HEK293 (cell line): ENCODE measurements at regions not wholly inside any gene's neighbourhood (a gene's known extent, or its start where the extent isn't known, plus 50 kb on each side); places are given as distances from the start of the nearest gene placed in this dataset.

ENCODE experiments used
- CTCF ChIA-PET: fragments of 350-600 bp; formaldehyde crosslinking; extraction: SDS; loops from one replicate; lab custom pipeline; 2021; ENCODE audit warnings: antibody characterized with exemption; lab: Yijun Ruan, JAX
- POLR2A ChIA-PET: fragments of 300-600 bp; formaldehyde crosslinking; extraction: SDS; loops from one replicate; lab custom pipeline; 2020; ENCODE audit warnings: antibody characterized with exemption, inconsistent platforms; lab: Yijun Ruan, JAX
- H3K27ac ChIP-seq: fragments of 200-500 bp; sonication (Bioruptor generic); 2 replicates; pipeline ENCODE4 v1.5.1; 2014; ENCODE audit warnings: low read depth, low read length, control low read depth, inconsistent platforms; ENCODE audit errors: extremely low read depth
- H3K36me3 ChIP-seq, 2 experiments: fragments of 200-500 bp in 1 of 2; sonication (Bioruptor generic) in 1 of 2; 1 replicate in 1 of 2; 2 replicates in 1 of 2; pipeline ENCODE4 v1.5.1; 2014 to 2017; ENCODE audit warnings: inconsistent platforms in 2 of 2, low read length in 2 of 2; ENCODE audit not compliant: control insufficient read depth in 2 of 2, insufficient read depth in 1 of 2
- H3K4me1 ChIP-seq: fragments of 200-500 bp; sonication (Bioruptor generic); 2 replicates; pipeline ENCODE4 v1.5.1; 2014; ENCODE audit warnings: mild to moderate bottlenecking, low read length, inconsistent platforms; ENCODE audit not compliant: control insufficient read depth, insufficient read depth
- H3K4me3 ChIP-seq: 2 replicates; pipeline ENCODE4 v1.5.1; 2011; ENCODE audit warnings: low read depth, mild to moderate bottlenecking, control low read depth, low read length, moderate library complexity
- H3K9me3 ChIP-seq: fragments of 200-500 bp; sonication (Bioruptor generic); 2 replicates; pipeline ENCODE4 v1.5.1; 2014; ENCODE audit warnings: low read depth, low read length, inconsistent platforms; ENCODE audit not compliant: control insufficient read depth, insufficient read depth
- EGR2 ChIP-seq: fragments of 450-650 bp; formaldehyde crosslinking; IDR thresholded peaks from 2 replicates; pipeline ENCODE4 v1.5.1; 2016; ENCODE audit warnings: low read depth, missing biosample characterization, missing genetic modification characterization
- MEIS1 ChIP-seq: sonication (generic); formaldehyde crosslinking; IDR thresholded peaks from 2 replicates; pipeline ENCODE4 v1.8.1; 2022; ENCODE audit warnings: missing genetic modification reagents, mild to moderate bottlenecking, borderline replicate concordance
- RBAK ChIP-seq: fragments of 450-650 bp; formaldehyde crosslinking; IDR thresholded peaks from 2 replicates; pipeline ENCODE4 v1.5.1; 2016; ENCODE audit warnings: missing biosample characterization, missing genetic modification characterization
- ZNF155 ChIP-seq: fragments of 450-650 bp; formaldehyde crosslinking; IDR thresholded peaks from 2 replicates; pipeline ENCODE4 v1.5.1; 2016; ENCODE audit warnings: missing biosample characterization, missing genetic modification characterization
- ZNF214 ChIP-seq: fragments of 450-650 bp; formaldehyde crosslinking; IDR thresholded peaks from 2 replicates; pipeline ENCODE4 v1.5.1; 2017; ENCODE audit warnings: missing biosample characterization, mild to moderate bottlenecking, missing genetic modification characterization, borderline replicate concordance
- ZNF350 ChIP-seq: fragments of 450-650 bp; formaldehyde crosslinking; IDR thresholded peaks from 2 replicates; pipeline ENCODE4 v1.5.0; 2017; ENCODE audit warnings: missing biosample characterization, mild to moderate bottlenecking, missing genetic modification characterization
- ZNF600 ChIP-seq: fragments of 450-650 bp; formaldehyde crosslinking; IDR thresholded peaks from 2 replicates; pipeline ENCODE4 v1.5.1; 2016; ENCODE audit warnings: missing biosample characterization, missing genetic modification characterization
- ZNF626 ChIP-seq: fragments of 450-650 bp; sonication (Bioruptor Pico); formaldehyde crosslinking; IDR thresholded peaks from 2 replicates; pipeline ENCODE4 v1.5.1; 2018; ENCODE audit warnings: missing biosample characterization, missing genetic modification characterization, inconsistent platforms
- ZNF707 ChIP-seq: fragments of 450-650 bp; formaldehyde crosslinking; IDR thresholded peaks from 2 replicates; pipeline ENCODE4 v1.5.1; 2016; ENCODE audit warnings: missing biosample characterization, missing genetic modification characterization
- ZNF747 ChIP-seq: fragments of 450-650 bp; formaldehyde crosslinking; IDR thresholded peaks from 2 replicates; pipeline ENCODE4 v1.5.1; 2016; ENCODE audit warnings: missing biosample characterization, missing genetic modification characterization
- ZNF843 ChIP-seq: fragments of 450-650 bp; formaldehyde crosslinking; IDR thresholded peaks from 2 replicates; pipeline ENCODE4 v1.5.1; 2016; ENCODE audit warnings: missing biosample characterization, missing genetic modification characterization
- TF ChIP-seq, protein P1 (sequence below): fragments of 450-650 bp; formaldehyde crosslinking; conservative IDR thresholded peaks from 2 replicates; pipeline ENCODE4 v1.5.1; 2016; ENCODE audit warnings: low read depth, missing biosample characterization, missing genetic modification characterization
- TF ChIP-seq, protein P2 (sequence below): fragments of 450-650 bp; formaldehyde crosslinking; IDR thresholded peaks from 2 replicates; pipeline ENCODE4 v1.5.1; 2016; ENCODE audit warnings: missing biosample characterization, missing genetic modification characterization
- TF ChIP-seq, protein P3 (sequence below): fragments of 450-650 bp; formaldehyde crosslinking; IDR thresholded peaks from 2 replicates; pipeline ENCODE4 v1.5.1; 2016; ENCODE audit warnings: missing biosample characterization, missing genetic modification characterization, borderline replicate concordance

DNA sequence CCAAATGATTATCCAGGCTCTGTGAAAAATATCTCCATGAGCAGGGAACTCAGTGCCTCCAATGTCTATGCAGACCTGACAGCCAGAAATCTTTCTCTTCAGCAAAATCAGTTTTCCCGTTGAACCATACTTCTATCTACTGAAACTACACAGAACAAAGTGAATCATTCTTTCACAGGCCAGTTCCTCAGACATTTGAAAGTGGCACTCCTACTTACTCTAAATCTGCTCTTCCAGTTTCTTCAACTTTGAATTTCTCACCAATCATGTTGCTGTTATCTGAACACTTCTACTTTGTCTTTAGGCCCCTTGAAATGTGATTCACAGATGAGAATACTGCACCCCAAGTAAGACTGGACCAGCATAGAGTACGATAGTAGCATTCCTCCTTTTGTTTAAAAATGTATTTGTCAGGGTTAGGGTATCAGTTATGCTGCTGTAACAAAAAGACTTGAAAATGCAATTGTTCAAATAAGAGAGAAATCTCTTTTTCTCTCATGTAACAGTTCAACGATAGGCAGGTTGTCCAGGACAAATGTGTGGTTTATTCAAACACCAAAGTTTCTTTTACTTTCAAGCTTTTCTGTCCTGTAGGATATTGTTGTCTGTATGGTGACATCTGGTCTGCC, 210.6 kb upstream of the KLF3 start (continued):
- TF ChIP-seq RBAK (tag by site-specific recombination) (no peak), ZNF350 (no peak)

DNA sequence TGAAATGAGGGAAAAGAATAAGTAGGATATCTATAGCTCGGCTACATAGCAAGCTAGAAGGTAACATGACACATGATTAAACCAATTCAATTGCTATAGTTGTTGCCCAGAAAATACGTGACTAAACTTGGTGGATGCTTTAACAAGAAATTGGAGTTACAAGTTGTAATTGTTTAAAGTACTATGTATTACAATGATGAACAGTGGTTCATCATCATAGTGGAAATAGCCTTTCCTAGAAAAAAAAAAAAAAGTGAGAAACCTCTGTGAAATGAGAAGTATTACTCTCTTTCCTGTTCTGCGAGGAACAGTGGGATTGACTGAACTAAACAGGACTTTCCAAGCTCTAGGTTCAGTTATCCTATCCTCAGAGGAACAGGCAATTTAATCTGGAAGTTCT, 209.7 kb upstream of the KLF3 start:
- TF ChIP-seq ZNF843 (tag by site-specific recombination) (no peak), ZNF626 (tag by site-specific recombination) (no peak), ZNF155 (tag by site-specific recombination) (no peak), ZNF214 (tag by site-specific recombination) (no peak)
- POLR2A ChIA-PET, result no interaction called here
- CTCF ChIA-PET, result no interaction called here
- H3K4me3 ChIP-seq, result no peak overlapping the region
- no peak overlapping the region for H3K27ac ChIP-seq
- no peaks in the 10 kb centered on the region for H3K9me3 ChIP-seq
- no peaks in the 10 kb centered on the region for H3K36me3 ChIP-seq
- no peaks in the 10 kb centered on the region for H3K4me1 ChIP-seq

DNA sequence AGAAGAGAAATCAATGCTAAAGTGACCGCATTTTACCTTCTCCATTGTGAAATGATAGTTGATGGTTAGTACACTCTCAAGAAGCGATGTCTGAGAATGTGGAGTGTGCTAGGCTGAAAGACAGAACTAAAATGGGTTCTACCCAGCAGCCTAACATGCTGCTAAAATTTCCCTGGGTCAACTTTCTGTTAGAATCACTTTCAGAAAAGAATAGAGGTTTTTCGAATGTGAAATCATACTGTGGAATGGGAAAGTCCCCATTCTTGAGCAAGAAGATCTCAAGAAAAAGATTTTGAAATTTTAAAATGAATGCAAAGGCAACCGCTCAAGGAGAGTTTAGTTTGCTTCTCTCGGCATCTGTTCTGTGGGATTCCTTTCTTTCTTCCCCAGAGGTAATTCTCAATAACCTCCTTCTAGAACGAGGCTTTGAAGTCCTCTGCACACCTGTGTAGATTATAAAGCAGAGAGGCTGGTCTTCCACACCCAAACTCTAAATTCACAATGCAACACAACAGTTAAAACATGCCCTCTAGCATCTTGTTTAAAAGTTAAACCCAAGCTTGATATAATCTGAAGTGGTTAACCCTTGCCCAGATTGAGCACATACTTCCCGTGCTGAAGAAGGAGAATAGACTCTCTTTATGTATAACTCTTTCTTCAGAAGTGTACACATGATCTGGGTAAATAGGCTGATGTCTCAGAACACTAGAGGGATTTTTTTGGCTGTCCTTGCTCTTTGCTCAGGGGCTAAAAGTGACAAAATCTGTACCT, 208.7 kb upstream of the KLF3 start:
- no peaks in the 10 kb centered on the region for H3K36me3 ChIP-seq
- H3K4me1 ChIP-seq, result no peaks in the 10 kb centered on the region
- TF ChIP-seq ZNF747 (tag by site-specific recombination) (no peak), MEIS1 (CRISPR knock-in tag) (no peak), ZNF707 (no peak), EGR2 (tag by site-specific recombination) (no peak), ZNF600 (tag by site-specific recombination) (no peak)
- TF ChIP-seq, protein P1, sequence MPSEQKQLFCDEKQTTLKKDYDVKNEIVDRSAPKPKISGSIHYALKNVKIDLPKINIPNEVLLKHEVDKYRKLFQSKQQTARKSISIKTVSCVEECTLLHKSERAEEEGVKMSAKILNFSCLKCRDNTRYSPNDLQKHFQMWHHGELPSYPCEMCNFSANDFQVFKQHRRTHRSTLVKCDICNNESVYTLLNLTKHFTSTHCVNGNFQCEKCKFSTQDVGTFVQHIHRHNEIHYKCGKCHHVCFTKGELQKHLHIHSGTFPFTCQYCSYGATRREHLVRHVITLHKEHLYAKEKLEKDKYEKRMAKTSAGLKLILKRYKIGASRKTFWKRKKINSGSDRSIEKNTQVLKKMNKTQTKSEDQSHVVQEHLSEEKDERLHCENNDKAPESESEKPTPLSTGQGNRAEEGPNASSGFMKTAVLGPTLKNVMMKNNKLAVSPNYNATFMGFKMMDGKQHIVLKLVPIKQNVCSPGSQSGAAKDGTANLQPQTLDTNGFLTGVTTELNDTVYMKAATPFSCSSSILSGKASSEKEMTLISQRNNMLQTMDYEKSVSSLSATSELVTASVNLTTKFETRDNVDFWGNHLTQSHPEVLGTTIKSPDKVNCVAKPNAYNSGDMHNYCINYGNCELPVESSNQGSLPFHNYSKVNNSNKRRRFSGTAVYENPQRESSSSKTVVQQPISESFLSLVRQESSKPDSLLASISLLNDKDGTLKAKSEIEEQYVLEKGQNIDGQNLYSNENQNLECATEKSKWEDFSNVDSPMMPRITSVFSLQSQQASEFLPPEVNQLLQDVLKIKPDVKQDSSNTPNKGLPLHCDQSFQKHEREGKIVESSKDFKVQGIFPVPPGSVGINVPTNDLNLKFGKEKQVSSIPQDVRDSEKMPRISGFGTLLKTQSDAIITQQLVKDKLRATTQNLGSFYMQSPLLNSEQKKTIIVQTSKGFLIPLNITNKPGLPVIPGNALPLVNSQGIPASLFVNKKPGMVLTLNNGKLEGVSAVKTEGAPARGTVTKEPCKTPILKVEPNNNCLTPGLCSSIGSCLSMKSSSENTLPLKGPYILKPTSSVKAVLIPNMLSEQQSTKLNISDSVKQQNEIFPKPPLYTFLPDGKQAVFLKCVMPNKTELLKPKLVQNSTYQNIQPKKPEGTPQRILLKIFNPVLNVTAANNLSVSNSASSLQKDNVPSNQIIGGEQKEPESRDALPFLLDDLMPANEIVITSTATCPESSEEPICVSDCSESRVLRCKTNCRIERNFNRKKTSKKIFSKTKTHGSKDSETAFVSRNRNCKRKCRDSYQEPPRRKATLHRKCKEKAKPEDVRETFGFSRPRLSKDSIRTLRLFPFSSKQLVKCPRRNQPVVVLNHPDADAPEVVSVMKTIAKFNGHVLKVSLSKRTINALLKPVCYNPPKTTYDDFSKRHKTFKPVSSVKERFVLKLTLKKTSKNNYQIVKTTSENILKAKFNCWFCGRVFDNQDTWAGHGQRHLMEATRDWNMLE (tag by site-specific recombination), result no peak
- TF ChIP-seq, protein P2, sequence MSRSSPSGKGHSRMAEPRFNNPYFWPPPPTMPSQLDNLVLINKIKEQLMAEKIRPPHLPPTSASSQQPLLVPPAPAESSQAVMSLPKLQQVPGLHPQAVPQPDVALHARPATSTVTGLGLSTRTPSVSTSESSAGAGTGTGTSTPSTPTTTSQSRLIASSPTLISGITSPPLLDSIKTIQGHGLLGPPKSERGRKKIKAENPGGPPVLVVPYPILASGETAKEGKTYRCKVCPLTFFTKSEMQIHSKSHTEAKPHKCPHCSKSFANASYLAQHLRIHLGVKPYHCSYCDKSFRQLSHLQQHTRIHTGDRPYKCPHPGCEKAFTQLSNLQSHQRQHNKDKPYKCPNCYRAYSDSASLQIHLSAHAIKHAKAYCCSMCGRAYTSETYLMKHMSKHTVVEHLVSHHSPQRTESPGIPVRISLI (tag by site-specific recombination), result no peak
- TF ChIP-seq, protein P3, sequence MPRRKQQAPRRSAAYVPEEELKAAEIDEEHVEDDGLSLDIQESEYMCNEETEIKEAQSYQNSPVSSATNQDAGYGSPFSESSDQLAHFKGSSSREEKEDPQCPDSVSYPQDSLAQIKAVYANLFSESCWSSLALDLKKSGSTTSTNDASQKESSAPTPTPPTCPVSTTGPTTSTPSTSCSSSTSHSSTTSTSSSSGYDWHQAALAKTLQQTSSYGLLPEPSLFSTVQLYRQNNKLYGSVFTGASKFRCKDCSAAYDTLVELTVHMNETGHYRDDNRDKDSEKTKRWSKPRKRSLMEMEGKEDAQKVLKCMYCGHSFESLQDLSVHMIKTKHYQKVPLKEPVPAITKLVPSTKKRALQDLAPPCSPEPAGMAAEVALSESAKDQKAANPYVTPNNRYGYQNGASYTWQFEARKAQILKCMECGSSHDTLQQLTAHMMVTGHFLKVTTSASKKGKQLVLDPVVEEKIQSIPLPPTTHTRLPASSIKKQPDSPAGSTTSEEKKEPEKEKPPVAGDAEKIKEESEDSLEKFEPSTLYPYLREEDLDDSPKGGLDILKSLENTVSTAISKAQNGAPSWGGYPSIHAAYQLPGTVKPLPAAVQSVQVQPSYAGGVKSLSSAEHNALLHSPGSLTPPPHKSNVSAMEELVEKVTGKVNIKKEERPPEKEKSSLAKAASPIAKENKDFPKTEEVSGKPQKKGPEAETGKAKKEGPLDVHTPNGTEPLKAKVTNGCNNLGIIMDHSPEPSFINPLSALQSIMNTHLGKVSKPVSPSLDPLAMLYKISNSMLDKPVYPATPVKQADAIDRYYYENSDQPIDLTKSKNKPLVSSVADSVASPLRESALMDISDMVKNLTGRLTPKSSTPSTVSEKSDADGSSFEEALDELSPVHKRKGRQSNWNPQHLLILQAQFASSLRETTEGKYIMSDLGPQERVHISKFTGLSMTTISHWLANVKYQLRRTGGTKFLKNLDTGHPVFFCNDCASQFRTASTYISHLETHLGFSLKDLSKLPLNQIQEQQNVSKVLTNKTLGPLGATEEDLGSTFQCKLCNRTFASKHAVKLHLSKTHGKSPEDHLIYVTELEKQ (tag by site-specific recombination), result no peak
- no peak overlapping the region for H3K4me3 ChIP-seq
- ChIA-PET POLR2A (no interaction called here), CTCF (no interaction called here)
- no peak overlapping the region for H3K27ac ChIP-seq
- no peaks in the 10 kb centered on the region for H3K9me3 ChIP-seq
